Memory B cell (primary cell): ENCODE measurements at regions not wholly inside any gene's neighbourhood (a gene's known extent, or its start where the extent isn't known, plus 50 kb on each side); places are given as distances from the start of the nearest gene placed in this dataset.

Experiments used
- ATAC-seq: fragments of 150-1000 bp; cut with Tn5 transposase; 2 replicates; pipeline ENCODE4 v1.10.0; 2021; ENCODE audit warnings: low read depth, mild to moderate bottlenecking, moderate library complexity
- DNase-seq, 2 donors: peaks; one replicate each; pipeline ENCODE4 v3.0.0; 2022; ENCODE audit warnings: low spot score in 2 of 2
- H3K27ac Mint-ChIP-seq: one replicate; pipeline ENCODE4 v1.8.0; 2022; ENCODE audit warnings: mild to moderate bottlenecking, moderate library complexity, mixed read lengths
- H3K27me3 Mint-ChIP-seq: one replicate; pipeline ENCODE4 v1.8.0; 2022; ENCODE audit warnings: mixed read lengths
- H3K36me3 Mint-ChIP-seq: one replicate; pipeline ENCODE4 v1.8.0; 2022; ENCODE audit warnings: mild to moderate bottlenecking, mixed read lengths
- H3K4me1 Mint-ChIP-seq: one replicate; pipeline ENCODE4 v1.8.0; 2022; ENCODE audit warnings: mixed read lengths
- H3K4me3 Mint-ChIP-seq: one replicate; pipeline ENCODE4 v1.8.0; 2022; ENCODE audit warnings: mild to moderate bottlenecking, moderate library complexity, mixed read lengths
- H3K9me3 Mint-ChIP-seq: one replicate; pipeline ENCODE4 v1.8.0; 2022; ENCODE audit warnings: mixed read lengths

GRCh38 chr13:38191016-38191415, 158.6 kb upstream of the UFM1 start:
- no peak for DNase-seq
- Mint-ChIP-seq H3K27me3 (no peaks in the 10 kb centered on the region), H3K27ac (no peak overlapping the region), H3K4me1 (peaks cover 5% of the 10 kb centered on the region), H3K4me3 (no peak overlapping the region), H3K36me3 (no peaks in the 10 kb centered on the region), H3K9me3 (no peaks in the 10 kb centered on the region)
- ATAC-seq = no peak

GRCh38 chr13:38180670-38181069, 169.0 kb upstream of the UFM1 start:
- ATAC-seq (peak; percentile 54), DNase-seq (no peak)
- peaks cover 7% of the 10 kb centered on the region for H3K4me1 Mint-ChIP-seq
- H3K4me3 Mint-ChIP-seq = peak overlapping the region; percentile 65
- H3K9me3 Mint-ChIP-seq = peaks cover 1% of the 10 kb centered on the region
- peak overlapping the region; percentile 4 for H3K27ac Mint-ChIP-seq
- no peaks in the 10 kb centered on the region for H3K27me3 Mint-ChIP-seq
- no peaks in the 10 kb centered on the region for H3K36me3 Mint-ChIP-seq

- Mint-ChIP-seq H3K9me3 (peaks cover 1% of the 10 kb centered on the region), H3K27me3 (no peaks in the 10 kb centered on the region), H3K4me3 (peak overlapping the region; percentile 65), H3K4me1 (peaks cover 7% of the 10 kb centered on the region), H3K36me3 (no peaks in the 10 kb centered on the region), H3K27ac (peak overlapping the region; percentile 4)
- DNase-seq (no peak), ATAC-seq (no peak)
Measured at GRCh38 chr13:38180126-38180525, 169.5 kb upstream of the UFM1 start.

GRCh38 chr13:38176664-38177063, 173.0 kb upstream of the UFM1 start:
- H3K27me3 Mint-ChIP-seq = no peaks in the 10 kb centered on the region
- no peak overlapping the region for H3K4me3 Mint-ChIP-seq
- H3K27ac Mint-ChIP-seq = no peak overlapping the region
- no peaks in the 10 kb centered on the region for H3K36me3 Mint-ChIP-seq
- peaks cover 1% of the 10 kb centered on the region for H3K9me3 Mint-ChIP-seq
- ATAC-seq = no peak
- no peak for DNase-seq
- H3K4me1 Mint-ChIP-seq = peaks cover 7% of the 10 kb centered on the region

GRCh38 chr13:38173403-38173802, 176.2 kb upstream of the UFM1 start:
- Mint-ChIP-seq H3K36me3 (no peaks in the 10 kb centered on the region), H3K9me3 (no peaks in the 10 kb centered on the region), H3K27me3 (no peaks in the 10 kb centered on the region), H3K4me1 (no peaks in the 10 kb centered on the region), H3K27ac (no peak overlapping the region), H3K4me3 (no peak overlapping the region)
- DNase-seq (no peak), ATAC-seq (no peak)

GRCh38 chr13:38167164-38167822, 182.4 kb upstream of the UFM1 start:
- Mint-ChIP-seq H3K36me3 (no peaks in the 10 kb centered on the region), H3K27me3 (peaks cover 2% of the 10 kb centered on the region), H3K4me3 (peak overlapping the region; percentile 80), H3K27ac (peak overlapping the region; percentile 81), H3K4me1 (peaks cover 7% of the 10 kb centered on the region), H3K9me3 (no peaks in the 10 kb centered on the region)
- ATAC-seq = peak; percentile 99
- DNase-seq = no peak

GRCh38 chr13:38166116-38166515, 183.5 kb upstream of the UFM1 start:
- ATAC-seq (no peak), DNase-seq (no peak)
- Mint-ChIP-seq H3K36me3 (no peaks in the 10 kb centered on the region), H3K27ac (no peak overlapping the region), H3K4me3 (no peak overlapping the region), H3K4me1 (peaks cover 7% of the 10 kb centered on the region), H3K9me3 (no peaks in the 10 kb centered on the region), H3K27me3 (peaks cover 2% of the 10 kb centered on the region)

GRCh38 chr13:38160131-38160530, 189.5 kb upstream of the UFM1 start:
- Mint-ChIP-seq H3K27ac (no peak overlapping the region), H3K36me3 (no peaks in the 10 kb centered on the region), H3K4me3 (no peak overlapping the region), H3K27me3 (peaks cover 4% of the 10 kb centered on the region), H3K9me3 (peaks cover 3% of the 10 kb centered on the region), H3K4me1 (peaks cover 2% of the 10 kb centered on the region)
- DNase-seq = no peak
- no peak for ATAC-seq

GRCh38 chr13:38159710-38160109, 189.9 kb upstream of the UFM1 start:
- Mint-ChIP-seq H3K4me3 (no peak overlapping the region), H3K4me1 (peaks cover 2% of the 10 kb centered on the region), H3K27ac (no peak overlapping the region), H3K36me3 (no peaks in the 10 kb centered on the region), H3K27me3 (peaks cover 4% of the 10 kb centered on the region), H3K9me3 (peaks cover 3% of the 10 kb centered on the region)
- DNase-seq (no peak), ATAC-seq (no peak)

- Mint-ChIP-seq H3K4me3 (no peak overlapping the region), H3K4me1 (no peaks in the 10 kb centered on the region), H3K9me3 (peaks cover 3% of the 10 kb centered on the region), H3K27me3 (peaks cover 1% of the 10 kb centered on the region), H3K36me3 (peaks cover 2% of the 10 kb centered on the region), H3K27ac (no peak overlapping the region)
- ATAC-seq (no peak), DNase-seq (no peak)
Measured at GRCh38 chr13:38147050-38147449, 202.6 kb upstream of the UFM1 start.

- no peaks in the 10 kb centered on the region for H3K9me3 Mint-ChIP-seq
- no peak for DNase-seq
- no peaks in the 10 kb centered on the region for H3K4me1 Mint-ChIP-seq
- no peak for ATAC-seq
- no peaks in the 10 kb centered on the region for H3K27me3 Mint-ChIP-seq
- H3K27ac Mint-ChIP-seq = no peak overlapping the region
- H3K36me3 Mint-ChIP-seq = no peaks in the 10 kb centered on the region
- H3K4me3 Mint-ChIP-seq = no peak overlapping the region
Measured at GRCh38 chr13:38141792-38142191, 207.9 kb upstream of the UFM1 start.

GRCh38 chr13:38135592-38135991, 214.1 kb upstream of the UFM1 start:
- no peak for ATAC-seq
- no peaks in the 10 kb centered on the region for H3K4me1 Mint-ChIP-seq
- H3K27me3 Mint-ChIP-seq = no peaks in the 10 kb centered on the region
- no peaks in the 10 kb centered on the region for H3K36me3 Mint-ChIP-seq
- no peak for DNase-seq
- no peaks in the 10 kb centered on the region for H3K9me3 Mint-ChIP-seq
- no peak overlapping the region for H3K4me3 Mint-ChIP-seq
- no peak overlapping the region for H3K27ac Mint-ChIP-seq

- no peaks in the 10 kb centered on the region for H3K36me3 Mint-ChIP-seq
- peaks cover 7% of the 10 kb centered on the region for H3K4me1 Mint-ChIP-seq
- DNase-seq (no peak), ATAC-seq (no peak)
- H3K9me3 Mint-ChIP-seq = peaks cover 2% of the 10 kb centered on the region
- no peak overlapping the region for H3K27ac Mint-ChIP-seq
- no peak overlapping the region for H3K4me3 Mint-ChIP-seq
- H3K27me3 Mint-ChIP-seq = no peaks in the 10 kb centered on the region
Measured at GRCh38 chr13:38121267-38121666, 228.4 kb upstream of the UFM1 start.

GRCh38 chr13:38103851-38104250, 234.3 kb upstream of the TRPC4 start:
- Mint-ChIP-seq H3K9me3 (no peaks in the 10 kb centered on the region), H3K36me3 (no peaks in the 10 kb centered on the region), H3K4me3 (no peak overlapping the region), H3K27ac (no peak overlapping the region), H3K4me1 (no peaks in the 10 kb centered on the region), H3K27me3 (no peaks in the 10 kb centered on the region)
- DNase-seq = no peak
- no peak for ATAC-seq

GRCh38 chr13:38099751-38100150, 230.2 kb upstream of the TRPC4 start:
- no peak overlapping the region for H3K4me3 Mint-ChIP-seq

More at GRCh38 chr13:38099751-38100150, 230.2 kb upstream of the TRPC4 start:
- H3K9me3 Mint-ChIP-seq = no peaks in the 10 kb centered on the region
- no peak for ATAC-seq
- H3K36me3 Mint-ChIP-seq = no peaks in the 10 kb centered on the region
- no peak for DNase-seq
- no peaks in the 10 kb centered on the region for H3K27me3 Mint-ChIP-seq
- H3K4me1 Mint-ChIP-seq = no peaks in the 10 kb centered on the region
- H3K27ac Mint-ChIP-seq = no peak overlapping the region
